Progenitor cell of endocrine pancreas (in vitro differentiated cells): ENCODE measurements at regions not wholly inside any gene's neighbourhood (a gene's known extent, or its start where the extent isn't known, plus 50 kb on each side); places are given as distances from the start of the nearest gene placed in this dataset.

Experiments used
- DNase-seq: peaks from one replicate; pipeline ENCODE4 v3.0.0; 2021; ENCODE audit warnings: low spot score; ENCODE audit not compliant: unreplicated experiment
- H3K27ac Mint-ChIP-seq: 2 replicates; pipeline ENCODE4 v1.8.0; 2021; ENCODE audit warnings: mild to moderate bottlenecking, moderate library complexity, mixed read lengths
- H3K27me3 Mint-ChIP-seq: 2 replicates; pipeline ENCODE4 v1.8.0; 2021; ENCODE audit warnings: mixed read lengths
- H3K36me3 Mint-ChIP-seq: 2 replicates; pipeline ENCODE4 v1.8.0; 2022; ENCODE audit warnings: mixed read lengths; ENCODE audit not compliant: insufficient read depth
- H3K4me1 Mint-ChIP-seq: 2 replicates; pipeline ENCODE4 v1.8.0; 2021; ENCODE audit warnings: low read depth, mixed read lengths
- H3K4me3 Mint-ChIP-seq: 2 replicates; pipeline ENCODE4 v1.8.0; 2021; ENCODE audit warnings: low read depth, mild to moderate bottlenecking, moderate library complexity, mixed read lengths
- H3K9me3 Mint-ChIP-seq: 2 replicates; pipeline ENCODE4 v1.8.0; 2021; ENCODE audit warnings: low read depth, mixed read lengths
- CTCF ChIP-seq: fragments of 200-600 bp; sonication (generic); IDR thresholded peaks from one replicate; pipeline ENCODE4 v1.5.0; 2021; ENCODE audit warnings: antibody characterized with exemption, mild to moderate bottlenecking; ENCODE audit not compliant: unreplicated experiment

- Mint-ChIP-seq H3K27me3 (no peaks in the 10 kb centered on the region), H3K36me3 (no peaks in the 10 kb centered on the region), H3K27ac (no peak overlapping the region), H3K4me3 (no peak overlapping the region), H3K9me3 (peaks cover 3% of the 10 kb centered on the region), H3K4me1 (peaks cover 26% of the 10 kb centered on the region)
- TF ChIP-seq CTCF = no peak
- DNase-seq = no peak
These were observed 92.0 kb downstream of the CMPK2 start for GRCh38 chr2:6773694-6774044.

DNA sequence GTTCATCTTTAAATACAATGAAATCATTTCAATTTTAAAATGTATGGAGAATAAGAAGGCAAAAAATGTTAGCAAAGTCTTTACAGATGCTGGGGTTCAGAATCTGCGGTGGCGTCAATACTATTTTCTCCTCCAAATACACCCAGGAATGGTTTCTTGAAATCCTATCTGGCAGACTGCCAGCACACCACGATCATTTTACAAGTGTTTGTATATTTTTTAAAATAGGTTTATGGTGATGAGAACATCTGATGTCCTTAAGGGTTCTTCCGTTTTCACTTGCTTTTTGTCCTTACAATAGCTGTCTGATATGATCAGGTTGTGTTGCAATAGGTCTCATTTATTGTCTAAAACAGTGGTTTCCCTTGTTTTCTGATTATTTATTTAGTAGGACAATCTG lies 89.6 kb downstream of the CMPK2 start:
- Mint-ChIP-seq H3K9me3 (peaks cover 3% of the 10 kb centered on the region), H3K27me3 (no peaks in the 10 kb centered on the region), H3K4me3 (no peak overlapping the region), H3K4me1 (peaks cover 24% of the 10 kb centered on the region), H3K27ac (no peak overlapping the region), H3K36me3 (no peaks in the 10 kb centered on the region)
- TF ChIP-seq CTCF = no peak
- no peak for DNase-seq

GRCh38 chr2:6777626-6778025 lies 88.1 kb downstream of the CMPK2 start:
- Mint-ChIP-seq H3K4me1 (peaks cover 9% of the 10 kb centered on the region), H3K27me3 (no peaks in the 10 kb centered on the region), H3K36me3 (no peaks in the 10 kb centered on the region), H3K9me3 (peaks cover 3% of the 10 kb centered on the region), H3K4me3 (no peak overlapping the region), H3K27ac (no peak overlapping the region)
- TF ChIP-seq CTCF = no peak
- DNase-seq = no peak

DNA sequence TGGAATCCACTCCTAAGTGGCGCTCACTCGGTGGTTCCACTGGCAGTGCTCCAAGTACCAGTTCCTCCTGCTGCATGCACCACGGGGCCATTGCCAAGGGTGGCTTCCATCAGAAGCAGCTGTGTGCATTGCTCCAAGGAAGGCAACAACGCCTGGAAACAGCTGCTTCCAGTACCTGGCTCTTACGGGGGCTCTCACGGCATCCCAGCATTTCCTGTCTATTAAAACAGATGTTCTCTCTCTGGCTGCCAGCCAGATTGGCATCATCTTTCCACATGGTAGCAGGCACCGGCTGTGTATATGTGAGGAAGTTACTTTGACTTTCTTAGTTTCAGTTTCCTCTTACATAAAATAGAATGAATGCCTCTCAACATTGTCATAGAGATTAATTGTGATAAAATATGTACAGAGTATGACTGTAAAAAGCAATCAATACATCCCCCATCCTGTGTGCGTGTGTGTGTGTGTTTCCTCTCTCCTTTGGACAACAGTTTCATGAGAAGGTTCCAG lies 84.9 kb downstream of the CMPK2 start:
- no peak overlapping the region for H3K27ac Mint-ChIP-seq
- no peak for TF ChIP-seq CTCF
- no peak for DNase-seq
- H3K4me1 Mint-ChIP-seq = no peaks in the 10 kb centered on the region
- H3K4me3 Mint-ChIP-seq = no peak overlapping the region
- no peaks in the 10 kb centered on the region for H3K27me3 Mint-ChIP-seq
- H3K36me3 Mint-ChIP-seq = no peaks in the 10 kb centered on the region
- H3K9me3 Mint-ChIP-seq = no peaks in the 10 kb centered on the region

DNA sequence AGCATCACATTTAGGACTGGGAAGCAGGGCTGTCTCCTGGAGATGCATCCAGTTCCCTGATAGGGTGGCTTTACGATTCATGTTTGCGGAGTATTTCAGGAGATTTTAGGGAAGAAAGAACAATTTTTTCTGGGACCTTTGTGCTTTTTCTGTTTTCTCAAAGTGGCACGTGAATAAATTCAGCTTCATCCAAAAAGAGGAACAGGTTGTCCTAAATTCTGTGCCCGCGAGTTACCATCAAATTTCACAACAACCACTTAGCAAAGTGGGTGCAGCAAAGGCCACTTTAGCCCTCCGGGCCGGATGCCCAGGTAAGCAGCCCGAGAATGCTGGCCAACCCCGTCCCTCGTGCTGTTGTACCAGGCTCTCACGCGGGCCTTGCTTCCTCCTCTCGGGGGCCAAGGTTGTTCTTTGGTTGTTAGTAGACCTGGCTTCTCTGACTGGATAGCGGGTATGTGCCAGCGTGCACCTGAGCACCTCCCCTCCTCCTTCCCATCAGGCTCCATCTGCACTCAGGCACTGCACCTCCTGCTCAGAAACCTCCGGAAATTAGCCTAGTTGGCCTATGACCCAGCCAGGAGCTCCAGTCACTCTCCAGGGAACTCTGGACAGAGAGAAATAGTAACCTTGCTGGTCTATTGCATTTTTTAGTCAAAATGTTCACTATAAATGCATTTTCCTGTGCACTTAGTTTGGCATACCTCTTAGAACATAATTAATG lies 83.0 kb downstream of the CMPK2 start:
- Mint-ChIP-seq H3K36me3 (no peaks in the 10 kb centered on the region), H3K27ac (no peak overlapping the region), H3K4me1 (no peaks in the 10 kb centered on the region), H3K4me3 (no peak overlapping the region), H3K27me3 (no peaks in the 10 kb centered on the region), H3K9me3 (no peaks in the 10 kb centered on the region)
- no peak for TF ChIP-seq CTCF
- DNase-seq = no peak
